NT2/D1 (cell line): ENCODE measurements at regions not wholly inside any gene's neighbourhood (a gene's known extent, or its start where the extent isn't known, plus 50 kb on each side); places are given as distances from the start of the nearest gene placed in this dataset.

ENCODE experiments used
- DNase-seq: peaks from one replicate; pipeline ENCODE4 v3.0.0-alpha.2; 2011; ENCODE audit warnings: low read depth, low spot score
- H3K27me3 ChIP-seq: 2 replicates; pipeline ENCODE4 v1.6.0; 2011; ENCODE audit warnings: mild to moderate bottlenecking; ENCODE audit not compliant: insufficient read length, insufficient read depth
- H3K36me3 ChIP-seq: 2 replicates; pipeline ENCODE4 v1.6.1; 2011; ENCODE audit warnings: mild to moderate bottlenecking, low read length, mixed read lengths; ENCODE audit not compliant: insufficient read depth, insufficient read length
- H3K4me1 ChIP-seq: 2 replicates; pipeline ENCODE4 v1.5.1; 2011; ENCODE audit not compliant: insufficient read depth, insufficient read length
- H3K4me3 ChIP-seq: 2 replicates; pipeline ENCODE4 v1.5.1; 2011; ENCODE audit warnings: low read depth; ENCODE audit not compliant: insufficient read length
- H3K9ac ChIP-seq: 2 replicates; pipeline ENCODE4 v1.6.0; 2011; ENCODE audit warnings: low read depth; ENCODE audit not compliant: insufficient read length
- H3K9me3 ChIP-seq: 2 replicates; pipeline ENCODE4 v1.5.1; 2011; ENCODE audit warnings: mild to moderate bottlenecking, low read length; ENCODE audit not compliant: insufficient read depth
- SUZ12 ChIP-seq: IDR thresholded peaks from 2 replicates; pipeline ENCODE4 v1.6.1; 2011; ENCODE audit not compliant: insufficient read length, insufficient read depth; ENCODE audit errors: extremely low read depth
- YY1 ChIP-seq: IDR thresholded peaks from 2 replicates; pipeline ENCODE4 v1.6.1; 2011; ENCODE audit not compliant: insufficient read length, insufficient read depth
- ZNF274 ChIP-seq: IDR thresholded peaks from 2 replicates; pipeline ENCODE4 v1.6.1; 2011; ENCODE audit warnings: mild to moderate bottlenecking, low read depth, low read length

GRCh38 chr2:216763396-216763795 is 68.0 kb upstream of the IGFBP5 start:
- Histone ChIP-seq H3K4me1 (peaks cover 8% of the 10 kb centered on the region), H3K9me3 (no peaks in the 10 kb centered on the region), H3K4me3 (no peak overlapping the region), H3K9ac (no peak overlapping the region), H3K36me3 (no peaks in the 10 kb centered on the region), H3K27me3 (no peaks in the 10 kb centered on the region)
- no peak for DNase-seq
- TF ChIP-seq YY1 (no peak), SUZ12 (no peak), ZNF274 (no peak)

DNA sequence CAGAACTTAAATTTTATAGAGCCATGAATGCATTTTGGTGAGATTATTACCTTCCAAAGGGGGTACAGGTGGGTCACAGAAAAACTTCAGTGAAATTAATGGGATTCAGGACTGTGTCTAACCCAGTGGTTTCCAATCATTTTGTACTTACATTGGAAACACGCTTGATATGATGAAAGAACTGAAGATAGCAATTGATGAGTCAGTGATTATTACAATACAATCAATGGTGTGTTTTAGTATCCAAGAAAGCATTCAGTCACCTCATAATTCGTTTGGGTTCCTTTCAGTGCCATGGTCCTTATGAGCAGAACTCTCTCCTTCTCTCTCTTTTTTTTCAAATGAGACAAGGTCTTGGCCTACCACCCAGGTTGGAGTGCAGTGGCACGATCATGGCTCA is 66.5 kb upstream of the IGFBP5 start:
- no peak overlapping the region for H3K9ac ChIP-seq
- peaks cover 5% of the 10 kb centered on the region for H3K4me1 ChIP-seq
- H3K36me3 ChIP-seq, result no peaks in the 10 kb centered on the region
- H3K4me3 ChIP-seq, result no peak overlapping the region
- TF ChIP-seq SUZ12 (no peak), YY1 (no peak), ZNF274 (no peak)
- DNase-seq, result no peak
- no peaks in the 10 kb centered on the region for H3K9me3 ChIP-seq
- no peaks in the 10 kb centered on the region for H3K27me3 ChIP-seq

DNA sequence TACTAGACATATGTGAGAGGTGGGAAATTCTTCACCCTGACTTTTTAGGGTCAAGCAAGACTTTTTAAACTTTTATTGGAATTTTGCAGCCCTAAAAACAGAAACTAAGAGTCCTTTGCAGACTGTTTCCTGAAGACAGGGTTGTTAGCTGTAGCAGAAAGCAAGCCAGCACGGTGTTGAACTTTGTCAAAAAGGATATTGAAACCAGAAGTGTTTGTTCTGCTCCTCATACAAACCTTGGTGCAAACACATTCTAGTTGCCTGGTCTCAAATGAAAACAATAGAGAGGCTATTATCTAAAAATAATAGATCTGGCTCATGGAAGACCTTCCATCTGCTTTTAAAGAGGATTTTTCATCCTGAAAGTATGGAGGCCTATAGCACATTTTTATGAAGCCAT is 65.8 kb upstream of the IGFBP5 start:
- Histone ChIP-seq H3K36me3 (no peaks in the 10 kb centered on the region), H3K9ac (no peak overlapping the region), H3K4me1 (no peaks in the 10 kb centered on the region), H3K27me3 (no peaks in the 10 kb centered on the region), H3K4me3 (no peak overlapping the region), H3K9me3 (no peaks in the 10 kb centered on the region)
- no peak for DNase-seq
- no peak for TF ChIP-seq YY1
- no peak for TF ChIP-seq SUZ12
- no peak for TF ChIP-seq ZNF274

GRCh38 chr2:216758256-216759155 is 63.2 kb upstream of the IGFBP5 start:
- Histone ChIP-seq H3K9me3 (no peaks in the 10 kb centered on the region), H3K9ac (no peak overlapping the region), H3K4me3 (no peak overlapping the region), H3K27me3 (no peaks in the 10 kb centered on the region), H3K4me1 (no peaks in the 10 kb centered on the region), H3K36me3 (no peaks in the 10 kb centered on the region)
- TF ChIP-seq ZNF274, result no peak
- no peak for TF ChIP-seq YY1
- no peak for TF ChIP-seq SUZ12
- no peak for DNase-seq

DNA sequence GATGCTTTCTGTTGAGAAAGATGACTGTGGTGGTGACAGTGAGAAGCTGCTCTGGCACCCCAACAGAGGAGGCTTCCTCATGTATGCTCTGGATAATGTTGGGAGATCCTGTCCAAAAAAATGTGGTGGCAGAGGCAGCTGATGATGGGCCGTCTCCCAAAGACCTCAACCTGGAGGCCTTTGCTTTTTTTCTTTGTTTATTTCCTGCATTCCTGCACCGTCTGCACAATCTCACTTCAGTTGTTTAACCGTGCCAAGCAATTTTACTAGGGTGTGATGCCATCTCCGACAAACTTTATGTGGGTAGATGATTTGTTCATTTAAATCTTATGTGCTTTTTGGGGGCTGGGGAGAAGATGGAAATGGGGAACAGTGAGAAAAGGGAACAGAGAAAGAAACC is 62.2 kb upstream of the IGFBP5 start:
- DNase-seq, result no peak
- no peak overlapping the region for H3K4me3 ChIP-seq
- no peaks in the 10 kb centered on the region for H3K36me3 ChIP-seq
- no peak overlapping the region for H3K9ac ChIP-seq
- H3K27me3 ChIP-seq, result no peaks in the 10 kb centered on the region
- no peaks in the 10 kb centered on the region for H3K9me3 ChIP-seq
- TF ChIP-seq YY1 (no peak), SUZ12 (no peak), ZNF274 (no peak)
- H3K4me1 ChIP-seq, result no peaks in the 10 kb centered on the region

GRCh38 chr2:216756435-216756834 is 61.1 kb upstream of the IGFBP5 start:
- Histone ChIP-seq H3K4me3 (no peak overlapping the region), H3K9ac (no peak overlapping the region), H3K4me1 (no peaks in the 10 kb centered on the region), H3K27me3 (no peaks in the 10 kb centered on the region), H3K36me3 (no peaks in the 10 kb centered on the region), H3K9me3 (no peaks in the 10 kb centered on the region)
- DNase-seq, result no peak
- TF ChIP-seq ZNF274 (no peak), YY1 (no peak), SUZ12 (no peak)

DNA sequence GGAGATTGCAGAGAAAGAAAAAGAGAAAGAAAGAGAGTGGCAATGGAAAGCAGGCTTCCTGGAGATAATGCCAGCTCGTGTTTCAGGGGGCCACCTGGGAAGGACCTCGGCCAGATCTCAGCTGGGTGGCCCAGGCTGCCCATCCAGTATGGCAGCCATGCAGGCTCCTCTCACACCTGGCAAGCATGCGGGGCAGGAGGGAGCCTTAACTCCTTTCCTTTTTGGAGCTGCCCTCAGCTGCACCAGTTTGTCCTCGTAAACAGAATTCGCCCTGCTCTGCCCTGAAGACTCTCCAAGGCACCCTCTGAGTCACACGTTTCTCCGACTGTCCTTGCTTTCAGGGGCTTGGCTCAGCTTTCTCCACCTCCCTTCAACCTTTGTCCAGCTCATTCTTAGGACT is 59.5 kb upstream of the IGFBP5 start:
- H3K9ac ChIP-seq, result no peak overlapping the region
- H3K4me3 ChIP-seq, result no peak overlapping the region
- H3K4me1 ChIP-seq, result no peaks in the 10 kb centered on the region
- no peak for TF ChIP-seq ZNF274
- H3K36me3 ChIP-seq, result no peaks in the 10 kb centered on the region
- no peaks in the 10 kb centered on the region for H3K27me3 ChIP-seq
- no peak for DNase-seq
- no peaks in the 10 kb centered on the region for H3K9me3 ChIP-seq
